ENCODE measurements at regions not wholly inside any gene's neighbourhood (a gene's known extent, or its start where the extent isn't known, plus 50 kb on each side); places are given as distances from the start of the nearest gene placed in this dataset.

DNA sequence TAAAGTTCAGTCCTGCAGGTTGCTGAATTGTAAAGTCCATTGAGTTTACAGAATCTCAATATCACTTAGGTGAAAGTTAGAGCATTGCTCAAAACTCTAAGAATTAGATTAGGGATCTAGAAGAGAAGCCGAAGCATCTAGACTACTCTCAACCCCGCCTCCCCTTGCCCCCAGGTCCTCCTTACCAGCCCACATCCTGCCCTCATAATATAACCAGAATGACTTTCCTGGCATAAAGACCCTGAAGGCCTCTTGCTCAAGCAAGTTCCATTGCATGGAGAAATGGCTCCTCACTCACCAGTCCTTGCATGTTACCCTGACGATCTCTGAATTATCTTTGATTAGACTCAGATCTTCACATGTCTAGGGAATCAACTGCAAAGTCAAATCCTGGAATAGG is 78.8 kb downstream of the SPATA31C2 start:
- TF ChIP-seq POLR2AphosphoS5 (IDR thresholded peaks at IDR 0.05) (no peak), EP300 (IDR thresholded peaks at IDR 0.05) (no peak), POLR2A (IDR thresholded peaks at IDR 0.05) (no peak)
- TF ChIP-seq, protein P1, sequence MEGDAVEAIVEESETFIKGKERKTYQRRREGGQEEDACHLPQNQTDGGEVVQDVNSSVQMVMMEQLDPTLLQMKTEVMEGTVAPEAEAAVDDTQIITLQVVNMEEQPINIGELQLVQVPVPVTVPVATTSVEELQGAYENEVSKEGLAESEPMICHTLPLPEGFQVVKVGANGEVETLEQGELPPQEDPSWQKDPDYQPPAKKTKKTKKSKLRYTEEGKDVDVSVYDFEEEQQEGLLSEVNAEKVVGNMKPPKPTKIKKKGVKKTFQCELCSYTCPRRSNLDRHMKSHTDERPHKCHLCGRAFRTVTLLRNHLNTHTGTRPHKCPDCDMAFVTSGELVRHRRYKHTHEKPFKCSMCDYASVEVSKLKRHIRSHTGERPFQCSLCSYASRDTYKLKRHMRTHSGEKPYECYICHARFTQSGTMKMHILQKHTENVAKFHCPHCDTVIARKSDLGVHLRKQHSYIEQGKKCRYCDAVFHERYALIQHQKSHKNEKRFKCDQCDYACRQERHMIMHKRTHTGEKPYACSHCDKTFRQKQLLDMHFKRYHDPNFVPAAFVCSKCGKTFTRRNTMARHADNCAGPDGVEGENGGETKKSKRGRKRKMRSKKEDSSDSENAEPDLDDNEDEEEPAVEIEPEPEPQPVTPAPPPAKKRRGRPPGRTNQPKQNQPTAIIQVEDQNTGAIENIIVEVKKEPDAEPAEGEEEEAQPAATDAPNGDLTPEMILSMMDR (IDR thresholded peaks at IDR 0.05), result no peak
- no peak for DNase-seq (ENCODE audit: low spot score in 2 of 2)
- Histone ChIP-seq H3K4me3 (no peak overlapping the region), H3K36me3 (no peaks in the 10 kb centered on the region), H3K4me1 (no peaks in the 10 kb centered on the region), H3K27ac (no peak overlapping the region), H3K27me3 (no peaks in the 10 kb centered on the region), H3K9me3 (no peaks in the 10 kb centered on the region)
- 86% methylated on average over 3 of the region's 3 CpGs for WGBS

GRCh38 chr9:88056876-88057275 is 81.4 kb downstream of the SPATA31C2 start:
- no peaks in the 10 kb centered on the region for H3K36me3 ChIP-seq
- H3K27ac ChIP-seq, result no peak overlapping the region
- H3K4me1 ChIP-seq, result no peaks in the 10 kb centered on the region
- no peak for DNase-seq (ENCODE audit: low spot score in 2 of 2)
- no peak for TF ChIP-seq POLR2AphosphoS5 (IDR thresholded peaks at IDR 0.05)
- TF ChIP-seq, protein P1 (IDR thresholded peaks at IDR 0.05), result no peak
- TF ChIP-seq POLR2A (IDR thresholded peaks at IDR 0.05), result no peak
- no peak for TF ChIP-seq EP300 (IDR thresholded peaks at IDR 0.05)
- WGBS, result 69% methylated on average over 8 of the region's 8 CpGs
- H3K9me3 ChIP-seq, result no peaks in the 10 kb centered on the region
- H3K4me3 ChIP-seq, result no peak overlapping the region
- no peaks in the 10 kb centered on the region for H3K27me3 ChIP-seq

- no peak for DNase-seq (ENCODE audit: low spot score in 2 of 2)
- Histone ChIP-seq H3K27ac (no peak overlapping the region), H3K4me1 (no peaks in the 10 kb centered on the region), H3K36me3 (no peaks in the 10 kb centered on the region), H3K27me3 (no peaks in the 10 kb centered on the region), H3K4me3 (no peak overlapping the region), H3K9me3 (no peaks in the 10 kb centered on the region)
- 86% methylated on average over 6 of the region's 9 CpGs for WGBS
- TF ChIP-seq POLR2A (IDR thresholded peaks at IDR 0.05) (no peak), EP300 (IDR thresholded peaks at IDR 0.05) (no peak), POLR2AphosphoS5 (IDR thresholded peaks at IDR 0.05) (no peak)
- TF ChIP-seq, protein P1 (IDR thresholded peaks at IDR 0.05), result no peak
Measured at GRCh38 chr9:88053856-88054501, 79.6 kb upstream of the CDK20 start.

DNA sequence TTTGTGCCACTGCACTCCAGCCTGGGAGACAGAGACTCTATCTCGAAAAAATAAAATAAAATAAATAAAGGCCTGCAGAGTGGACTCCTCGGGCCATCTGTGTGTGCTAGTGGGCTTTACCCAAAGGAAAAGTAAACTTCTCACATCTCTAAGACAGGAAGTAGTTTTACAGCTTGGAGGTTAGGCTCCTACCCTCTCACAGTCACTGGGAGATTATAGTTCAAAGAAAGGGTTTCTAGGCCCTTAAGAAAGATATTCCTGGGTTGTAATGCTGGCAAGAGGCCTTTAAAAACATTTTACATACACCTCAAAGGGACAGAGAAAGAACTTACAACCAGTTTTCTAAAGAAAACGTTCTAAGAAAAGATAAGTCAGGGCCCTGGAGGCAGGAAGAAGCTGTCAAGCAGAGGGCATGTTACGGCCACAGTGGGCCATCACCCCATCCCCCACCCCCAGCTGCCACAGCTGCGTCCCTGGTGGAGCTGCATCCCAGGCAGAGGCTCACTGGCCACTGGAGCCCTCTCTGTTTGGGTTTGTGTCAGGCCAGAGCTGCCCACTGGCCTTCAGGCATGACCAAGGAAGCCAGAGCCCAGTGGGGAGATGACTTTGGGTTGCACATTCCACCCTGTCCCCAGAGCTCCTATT is 78.1 kb upstream of the CDK20 start:
- H3K9me3 ChIP-seq, result no peaks in the 10 kb centered on the region
- TF ChIP-seq POLR2AphosphoS5 (IDR thresholded peaks at IDR 0.05) (no peak), POLR2A (IDR thresholded peaks at IDR 0.05) (no peak), EP300 (IDR thresholded peaks at IDR 0.05) (no peak)
- TF ChIP-seq, protein P1 (IDR thresholded peaks at IDR 0.05), result no peak
- no peak overlapping the region for H3K4me3 ChIP-seq
- no peak for DNase-seq (ENCODE audit: low spot score in 2 of 2)
- no peaks in the 10 kb centered on the region for H3K36me3 ChIP-seq
- WGBS, result 58% methylated on average over 5 of the region's 5 CpGs
- H3K27ac ChIP-seq, result no peak overlapping the region
- H3K4me1 ChIP-seq, result no peaks in the 10 kb centered on the region
- no peaks in the 10 kb centered on the region for H3K27me3 ChIP-seq

DNA sequence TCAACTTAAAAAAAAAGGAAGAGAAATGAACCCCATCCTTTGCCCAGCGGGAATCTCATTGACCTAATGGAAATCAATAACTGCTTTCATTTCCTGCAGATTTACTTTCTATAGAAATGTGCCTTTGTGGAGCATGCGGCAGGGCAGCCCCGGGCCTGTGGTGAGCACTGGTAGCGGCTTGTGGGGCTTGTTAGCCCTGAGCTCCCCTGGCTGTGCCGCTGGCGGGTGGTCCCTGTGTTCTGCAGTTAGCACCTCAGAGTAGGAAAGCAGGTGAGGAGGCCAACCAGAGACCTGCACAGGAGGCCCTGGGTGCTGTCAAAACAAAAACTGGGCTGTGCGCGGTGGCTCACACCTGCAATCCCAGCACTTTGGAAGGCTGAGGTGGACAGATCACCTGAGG is 76.8 kb upstream of the CDK20 start:
- no peak overlapping the region for H3K4me3 ChIP-seq
- TF ChIP-seq POLR2AphosphoS5 (IDR thresholded peaks at IDR 0.05) (no peak), EP300 (IDR thresholded peaks at IDR 0.05) (no peak), POLR2A (IDR thresholded peaks at IDR 0.05) (no peak)
- TF ChIP-seq, protein P1 (IDR thresholded peaks at IDR 0.05), result no peak
- H3K27ac ChIP-seq, result no peak overlapping the region
- H3K36me3 ChIP-seq, result no peaks in the 10 kb centered on the region
- no peak for DNase-seq (ENCODE audit: low spot score in 2 of 2)
- H3K4me1 ChIP-seq, result no peaks in the 10 kb centered on the region
- H3K27me3 ChIP-seq, result no peaks in the 10 kb centered on the region
- no peaks in the 10 kb centered on the region for H3K9me3 ChIP-seq
- 94% methylated on average over 8 of the region's 8 CpGs for WGBS
